ENCODE measurements at regions not wholly inside any gene's neighbourhood (a gene's known extent, or its start where the extent isn't known, plus 50 kb on each side); places are given as distances from the start of the nearest gene placed in this dataset.

GRCh38 chr17:33814852-33815251 lies 440.2 kb upstream of the CCL2 start:
- no peaks in the 10 kb centered on the region for H3K9me3 ChIP-seq
- no peaks in the 10 kb centered on the region for H3K27me3 ChIP-seq
- peaks cover 12% of the 10 kb centered on the region; the same call in 1 of the 2 replicates for H3K4me1 ChIP-seq
- TF ChIP-seq CTCF (IDR thresholded peaks at IDR 0.05; ENCODE audit: low read depth, low read length): no peak
- H3K4me3 ChIP-seq (ENCODE audit: low read depth, low read length): no peak overlapping the region
- no peaks in the 10 kb centered on the region for H3K36me3 ChIP-seq
- DNase-seq: no peak

GRCh38 chr17:33816036-33816435 lies 439.0 kb upstream of the CCL2 start:
- no peak overlapping the region for H3K4me3 ChIP-seq (ENCODE audit: low read depth, low read length)
- H3K4me1 ChIP-seq: peaks cover 12% of the 10 kb centered on the region; the same call in 1 of the 2 replicates
- no peaks in the 10 kb centered on the region for H3K27me3 ChIP-seq
- H3K36me3 ChIP-seq: no peaks in the 10 kb centered on the region
- TF ChIP-seq CTCF (IDR thresholded peaks at IDR 0.05; ENCODE audit: low read depth, low read length): no peak
- no peak for DNase-seq
- no peaks in the 10 kb centered on the region for H3K9me3 ChIP-seq

GRCh38 chr17:33816842-33817617 lies 438.1 kb upstream of the CCL2 start:
- H3K4me1 ChIP-seq: peaks cover 4% of the 10 kb centered on the region; the same call in 1 of the 2 replicates
- H3K36me3 ChIP-seq: no peaks in the 10 kb centered on the region
- no peak for DNase-seq
- H3K9me3 ChIP-seq: no peaks in the 10 kb centered on the region
- no peak overlapping the region for H3K4me3 ChIP-seq (ENCODE audit: low read depth, low read length)
- TF ChIP-seq CTCF (IDR thresholded peaks at IDR 0.05; ENCODE audit: low read depth, low read length): no peak
- no peaks in the 10 kb centered on the region for H3K27me3 ChIP-seq

- no peak for TF ChIP-seq CTCF (IDR thresholded peaks at IDR 0.05; ENCODE audit: low read depth, low read length)
- Histone ChIP-seq H3K27me3 (no peaks in the 10 kb centered on the region), H3K4me3 (ENCODE audit: low read depth, low read length) (no peak overlapping the region), H3K36me3 (no peaks in the 10 kb centered on the region), H3K9me3 (no peaks in the 10 kb centered on the region), H3K4me1 (no peaks in the 10 kb centered on the region)
- DNase-seq: no peak
Observed at GRCh38 chr17:33819539-33819938, 435.5 kb upstream of the CCL2 start.

GRCh38 chr17:33832262-33832661 lies 422.8 kb upstream of the CCL2 start:
- Histone ChIP-seq H3K9me3 (no peaks in the 10 kb centered on the region), H3K27me3 (no peaks in the 10 kb centered on the region), H3K4me1 (no peaks in the 10 kb centered on the region), H3K36me3 (no peaks in the 10 kb centered on the region), H3K4me3 (ENCODE audit: low read depth, low read length) (no peak overlapping the region)
- no peak for TF ChIP-seq CTCF (IDR thresholded peaks at IDR 0.05; ENCODE audit: low read depth, low read length)
- no peak for DNase-seq

DNA sequence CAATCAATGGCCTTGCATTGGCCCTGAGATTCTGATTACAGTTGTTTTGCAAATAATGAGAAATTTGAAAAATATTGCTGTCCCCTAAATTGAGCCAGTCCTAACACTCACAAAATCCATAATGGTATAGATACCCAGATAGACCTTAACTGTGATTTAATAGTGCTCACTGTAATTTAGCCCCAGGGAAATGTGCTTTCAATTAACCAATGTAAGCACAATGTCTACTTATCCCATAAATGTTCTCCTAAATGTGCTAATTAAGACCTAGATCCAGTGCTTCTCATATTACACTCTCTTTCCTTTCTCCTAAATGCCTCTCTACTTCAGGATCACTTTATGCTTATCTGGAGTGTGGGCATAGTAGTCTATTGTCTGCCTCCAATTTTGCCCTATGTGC lies 417.8 kb upstream of the CCL2 start:
- peaks cover 4% of the 10 kb centered on the region; the same call in 1 of the 2 replicates for H3K4me1 ChIP-seq
- DNase-seq: no peak
- H3K27me3 ChIP-seq: no peaks in the 10 kb centered on the region
- no peaks in the 10 kb centered on the region for H3K36me3 ChIP-seq
- no peak for TF ChIP-seq CTCF (IDR thresholded peaks at IDR 0.05; ENCODE audit: low read depth, low read length)
- H3K4me3 ChIP-seq (ENCODE audit: low read depth, low read length): no peak overlapping the region
- H3K9me3 ChIP-seq: no peaks in the 10 kb centered on the region
